ENCODE measurements at regions not wholly inside any gene's neighbourhood (a gene's known extent, or its start where the extent isn't known, plus 50 kb on each side); places are given as distances from the start of the nearest gene placed in this dataset.

GRCh38 chr4:104899863-104900262 is 246.8 kb upstream of the TET2 start:
- Histone ChIP-seq H3K27ac (ENCODE audit: low read depth, low read length) (no peak overlapping the region), H3K4ac (replicated peaks; ENCODE audit: insufficient read length, low read depth, low read length) (no peak overlapping the region), H3K4me3 (ENCODE audit: extremely low read depth in 1 of 4, insufficient read depth in 2 of 4, low read depth in 3 of 4, low read length in 4 of 4) (no peak overlapping the region), H2AFZ (ENCODE audit: low read length) (no peak overlapping the region), H3K79me1 (ENCODE audit: low read depth, low read length) (no peaks in the 10 kb centered on the region), H3K27me3 (replicated peaks in 1 of 4; ENCODE audit: control insufficient read depth in 3 of 4, extremely low read depth in 1 of 4, insufficient read depth in 3 of 4, low read length in 3 of 4) (peaks cover 0 to 3% (median 0%) of the 10 kb centered on the region in 4 experiments; a peak in 2 of 7 replicates), H2BK120ac (replicated peaks; ENCODE audit: low read depth, low read length) (no peak overlapping the region), H3K23me2 (ENCODE audit: low read depth, low read length) (no peaks in the 10 kb centered on the region), H3K18ac (ENCODE audit: extremely low read depth, low read length) (no peak overlapping the region), H4K8ac (ENCODE audit: extremely low read depth, insufficient read depth, low read length) (no peak overlapping the region), H3K36me3 (ENCODE audit: control insufficient read depth in 2 of 4, insufficient read depth in 4 of 4, low read length in 3 of 4) (no peaks in the 10 kb centered on the region; a peak in 1 of 8 replicates), H2BK20ac (ENCODE audit: low read length) (no peak overlapping the region), H3K79me2 (ENCODE audit: control insufficient read depth in 1 of 2, insufficient read depth in 2 of 2, low read length in 2 of 2) (no peaks in the 10 kb centered on the region), H2AK5ac (ENCODE audit: low read depth, low read length) (no peak overlapping the region), H2BK12ac (ENCODE audit: low read depth, low read length) (no peak overlapping the region), H3K4me1 (replicated peaks in 1 of 4; ENCODE audit: control insufficient read depth in 3 of 4, insufficient read depth in 4 of 4, low read length in 3 of 4) (peaks cover 0 to 2% (median 0%) of the 10 kb centered on the region in 4 experiments; a peak in 1 of 7 replicates), H3K9me3 (ENCODE audit: insufficient read depth in 2 of 2, low read depth in 1 of 2, low read length in 1 of 2) (no peaks in the 10 kb centered on the region), H3K56ac (replicated peaks; ENCODE audit: insufficient read length, low read depth, low read length) (no peak overlapping the region), H4K91ac (replicated peaks; ENCODE audit: insufficient read length, low read length) (no peak overlapping the region), H2BK5ac (ENCODE audit: low read depth, low read length) (no peak overlapping the region), H3K14ac (ENCODE audit: insufficient read length) (no peak overlapping the region), H3K23ac (ENCODE audit: insufficient read length) (no peak overlapping the region), H2BK15ac (ENCODE audit: low read length) (no peak overlapping the region), H3K4me2 (ENCODE audit: insufficient read depth in 1 of 2, low read depth in 2 of 2, low read length in 2 of 2) (no peak overlapping the region), H3K9ac (replicated peaks in 1 of 4; ENCODE audit: extremely low read depth in 1 of 4, low read depth in 3 of 4, low read length in 3 of 4) (no peak overlapping the region), H4K5ac (ENCODE audit: insufficient read length, low read depth, low read length) (no peak overlapping the region), H4K20me1 (replicated peaks in 1 of 2; ENCODE audit: control insufficient read depth in 1 of 2, insufficient read depth in 2 of 2, low read length in 2 of 2) (no peaks in the 10 kb centered on the region)
- 90% methylated on average over 4 of the region's 4 CpGs; no CpG with 5 or more reads in 1 of the 2 experiments for WGBS, 2 experiments (ENCODE audit: extremely low coverage in 1 of 2, insufficient coverage in 1 of 2, insufficient read length in 1 of 2, insufficient replicate concordance in 2 of 2, low coverage in 1 of 2, low lambda C conversion rate in 2 of 2, missing lambda C conversion rate in 1 of 2)
- FAIRE-seq (no peak), DNase-seq (ENCODE audit: low read depth in 1 of 2, low spot score in 2 of 2) (no peak)
- ChIA-PET CTCF (ENCODE audit: partially characterized antibody) (no interaction called here), POLR2A (ENCODE audit: partially characterized antibody) (no interaction called here)
- TF ChIP-seq EZH2 (IDR thresholded peaks at IDR 0.05; ENCODE audit: low read depth, low read length, severe bottlenecking), result no peak
- no peak for TF ChIP-seq POLR2A (IDR thresholded peaks at IDR 0.05; ENCODE audit: control extremely low read depth in 1 of 2, low read depth in 2 of 2, low read length in 2 of 2)
- TF ChIP-seq MAFK (IDR thresholded peaks at IDR 0.05; ENCODE audit: low read depth, low read length), result no peak
- no peak for TF ChIP-seq TBP (IDR thresholded peaks at IDR 0.05; ENCODE audit: low read depth, low read length)
- TF ChIP-seq BCL11A (IDR thresholded peaks at IDR 0.05; ENCODE audit: low read depth in 2 of 2, low read length in 2 of 2), result no peak
- no peak for TF ChIP-seq RFX5 (IDR thresholded peaks at IDR 0.05; ENCODE audit: borderline replicate concordance, low read depth, low read length)
- no peak for TF ChIP-seq BRCA1 (IDR thresholded peaks at IDR 0.05; ENCODE audit: low read depth, low read length)
- TF ChIP-seq TAF1 (IDR thresholded peaks at IDR 0.05; ENCODE audit: low read depth, low read length), result no peak
- no peak for TF ChIP-seq YY1 (IDR thresholded peaks at IDR 0.05; ENCODE audit: low read depth, low read length)
- TF ChIP-seq GABPA (IDR thresholded peaks at IDR 0.05; ENCODE audit: borderline replicate concordance, insufficient read depth, low read length), result no peak
- TF ChIP-seq USF2 (IDR thresholded peaks at IDR 0.05; ENCODE audit: low read length), result no peak
- no peak for TF ChIP-seq PHF8 (conservative IDR thresholded peaks at IDR 0.05; ENCODE audit: low read depth, low read length)

Data from H1 (cell line).